Tongue (tissue), 1 donor: ENCODE measurements at regions not wholly inside any gene's neighbourhood (a gene's known extent, or its start where the extent isn't known, plus 50 kb on each side); places are given as distances from the start of the nearest gene placed in this dataset.
"Not testable (repeated sequence)": the region's sequence is repeated elsewhere in the genome, so short reads cannot be mapped to it uniquely, and the experiment has no call there.

Source experiments
- DNase-seq: peaks from one replicate; pipeline ENCODE4 v3.0.0-alpha.2; 2015

DNA sequence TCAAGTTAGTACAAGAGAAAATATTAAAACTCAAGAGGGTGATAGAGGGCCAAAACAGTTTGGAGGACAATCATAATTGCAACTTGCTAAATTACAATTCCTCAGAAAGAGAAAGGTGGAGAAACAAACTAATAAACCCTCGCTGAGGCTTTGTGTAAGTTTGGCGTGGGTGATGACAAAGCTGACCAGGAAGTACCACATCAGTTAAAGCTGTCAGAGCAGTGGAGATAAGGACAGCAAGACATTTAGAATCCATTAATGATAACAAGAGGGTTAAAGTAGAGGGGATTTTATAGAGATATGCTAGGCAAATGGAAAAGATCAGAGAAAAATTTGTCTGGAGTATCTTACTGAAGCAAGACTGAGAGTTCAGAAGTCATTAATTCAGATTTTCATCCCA is 334.4 kb downstream of the TFAP2B start:
- DNase-seq: no peak

DNA sequence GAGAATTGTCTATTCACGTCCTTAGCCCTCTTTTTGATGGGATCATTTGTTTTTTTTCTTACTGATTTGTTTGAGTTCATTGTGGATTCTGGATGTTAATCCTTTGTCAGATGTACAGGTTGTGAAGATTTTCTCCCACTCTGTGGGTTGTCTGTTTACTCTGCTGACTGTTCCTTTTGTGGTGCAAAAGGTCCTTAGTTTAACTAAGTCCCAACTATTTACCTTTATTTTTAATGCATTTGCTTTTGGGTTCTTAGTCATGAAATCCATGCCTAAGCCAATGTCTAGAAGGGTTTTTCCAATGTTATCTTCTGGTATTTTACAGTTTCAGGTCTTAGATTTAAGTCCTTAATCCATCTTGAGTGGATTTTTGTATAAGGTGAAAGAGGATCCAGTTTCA is 336.3 kb downstream of the TFAP2B start:
- not testable (repeated sequence) for DNase-seq

DNA sequence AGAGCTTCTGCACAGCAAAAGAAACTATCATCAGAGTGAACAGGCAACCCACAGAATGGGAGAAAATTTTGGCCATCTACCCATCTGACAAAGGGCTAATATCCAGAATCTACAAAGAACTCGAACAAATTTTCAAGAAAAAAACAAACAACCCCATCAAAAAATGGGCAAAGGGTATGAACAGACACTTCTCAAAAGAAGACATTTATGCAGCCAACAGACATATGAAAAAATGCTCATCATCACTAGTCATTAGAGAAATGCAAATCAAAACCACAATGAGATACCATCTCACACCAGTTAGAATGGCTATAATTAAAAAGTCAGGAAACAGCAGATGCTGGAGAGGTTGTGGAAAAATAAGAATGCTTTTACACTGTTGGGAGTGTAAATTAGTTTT is 340.6 kb downstream of the TFAP2B start:
- DNase-seq: not testable (repeated sequence)

- DNase-seq: no peak
These were observed 343.1 kb downstream of the TFAP2B start for GRCh38 chr6:51161752-51162151.

DNA sequence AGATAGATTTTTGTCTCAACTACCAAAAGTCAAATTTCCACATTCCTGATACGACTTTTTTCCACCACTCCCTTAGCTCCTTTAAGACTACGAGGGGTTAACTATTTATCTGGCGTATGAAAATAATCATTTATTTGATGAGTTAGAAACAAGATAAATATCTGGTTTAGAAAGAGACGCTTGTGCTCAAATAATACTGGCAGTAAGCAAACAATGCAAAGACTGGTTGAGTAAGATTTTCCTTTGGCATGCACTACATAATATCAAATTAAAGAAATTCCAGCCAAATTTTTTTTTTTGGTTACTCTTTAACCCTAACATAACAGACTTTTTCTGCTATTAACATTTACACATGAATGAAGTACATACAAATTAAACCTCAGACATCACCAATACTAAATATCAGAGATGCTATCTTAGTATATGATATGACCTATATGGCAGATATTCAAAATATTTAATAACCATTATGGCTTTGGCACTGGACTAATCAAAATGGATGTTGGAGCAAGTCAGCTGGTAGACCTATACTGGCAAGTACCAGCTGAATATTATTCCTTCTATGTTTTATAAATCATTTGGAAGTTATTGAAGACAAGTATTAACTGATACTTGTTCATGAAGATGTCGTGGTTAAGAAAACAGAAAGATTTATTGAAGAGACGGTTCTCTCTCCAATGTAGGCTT is 345.3 kb downstream of the TFAP2B start:
- no peak for DNase-seq

- no peak for DNase-seq
These were observed 348.2 kb downstream of the TFAP2B start for GRCh38 chr6:51166914-51167313.

GRCh38 chr6:51167468-51167867 is 348.8 kb downstream of the TFAP2B start:
- no peak for DNase-seq

GRCh38 chr6:51182827-51183226 is 364.2 kb downstream of the TFAP2B start:
- DNase-seq: no peak

DNA sequence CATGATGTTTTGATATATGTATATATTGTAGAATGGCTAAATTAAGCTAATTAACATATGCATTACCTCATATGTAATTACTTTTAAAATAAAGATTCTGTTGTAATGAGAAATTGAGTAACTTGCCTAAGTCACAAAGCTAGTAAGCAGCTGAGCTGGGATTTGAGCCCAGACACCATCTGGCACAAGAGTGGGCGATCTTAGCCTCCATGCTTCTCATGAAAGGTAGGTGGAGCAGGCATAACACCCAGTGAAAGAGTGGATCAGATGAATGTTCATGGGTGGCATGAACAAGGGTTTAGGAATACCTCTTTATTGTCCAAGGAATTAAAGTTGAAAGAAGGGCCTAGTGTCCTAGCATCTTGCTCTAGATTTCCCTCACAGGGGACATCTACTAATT is 365.4 kb downstream of the TFAP2B start:
- DNase-seq: no peak

- DNase-seq: not testable (repeated sequence)
These were observed 374.5 kb downstream of the TFAP2B start for GRCh38 chr6:51193163-51193562.

GRCh38 chr6:51199105-51199552 is 380.5 kb downstream of the TFAP2B start:
- no peak for DNase-seq

- DNase-seq: peak; percentile 14
These were observed 381.1 kb downstream of the TFAP2B start for GRCh38 chr6:51199733-51200260.

- DNase-seq: no peak
These were observed 382.0 kb downstream of the TFAP2B start for GRCh38 chr6:51200676-51201075.

DNA sequence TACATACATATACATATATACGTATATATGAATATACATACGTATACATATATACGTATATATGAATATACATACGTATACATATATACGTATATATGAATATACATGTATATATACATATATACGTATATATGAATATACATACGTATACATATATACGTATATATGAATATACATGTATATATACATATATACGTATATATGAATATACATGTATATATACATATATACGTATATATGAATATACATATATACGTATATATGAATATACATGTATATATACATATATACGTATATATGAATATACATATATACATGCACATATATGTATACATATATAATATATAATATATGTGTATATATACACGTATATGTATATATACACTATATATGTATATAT is 384.0 kb downstream of the TFAP2B start:
- DNase-seq: not testable (repeated sequence)

GRCh38 chr6:51203504-51203903 is 384.8 kb downstream of the TFAP2B start:
- no peak for DNase-seq

DNA sequence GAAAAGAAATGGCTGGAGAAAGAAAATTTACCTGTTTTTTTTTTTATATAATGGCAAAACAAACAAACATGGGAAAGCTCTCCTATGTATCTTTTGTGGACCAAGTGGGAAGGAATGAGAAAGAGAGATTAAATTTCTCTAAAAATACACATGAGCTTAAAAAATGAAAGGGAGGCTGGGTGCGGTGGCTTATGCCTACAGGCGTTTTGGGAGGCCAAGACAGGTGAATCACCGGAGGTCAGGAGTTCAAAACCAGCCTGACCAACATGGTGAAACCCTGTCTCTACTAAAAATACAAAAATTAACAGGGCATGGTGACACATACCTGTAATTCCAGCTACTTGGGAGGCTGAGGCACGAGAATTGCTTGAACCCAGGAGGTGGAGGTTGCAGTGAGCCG is 388.0 kb downstream of the TFAP2B start:
- not testable (repeated sequence) for DNase-seq

DNA sequence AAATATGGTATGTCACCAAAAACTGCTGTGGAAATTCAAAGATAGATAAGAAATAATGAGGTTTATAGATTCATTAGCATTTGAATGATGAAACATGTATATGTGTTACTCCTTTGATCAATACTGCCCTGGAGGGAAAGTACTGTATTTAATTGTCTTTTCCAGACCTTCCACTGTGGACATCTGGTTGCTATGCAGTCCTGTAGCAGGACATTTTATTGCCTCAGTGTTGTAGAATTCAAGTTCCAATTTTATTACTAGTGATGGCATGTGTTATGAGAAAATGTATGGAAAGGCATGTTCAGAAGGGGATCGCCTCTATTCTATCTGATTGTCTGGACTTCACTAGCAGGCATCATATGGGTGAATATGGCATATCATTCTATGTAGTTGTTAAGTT is 391.0 kb downstream of the TFAP2B start:
- no peak for DNase-seq

- DNase-seq: no peak
These were observed 395.1 kb downstream of the TFAP2B start for GRCh38 chr6:51213811-51214210.

DNA sequence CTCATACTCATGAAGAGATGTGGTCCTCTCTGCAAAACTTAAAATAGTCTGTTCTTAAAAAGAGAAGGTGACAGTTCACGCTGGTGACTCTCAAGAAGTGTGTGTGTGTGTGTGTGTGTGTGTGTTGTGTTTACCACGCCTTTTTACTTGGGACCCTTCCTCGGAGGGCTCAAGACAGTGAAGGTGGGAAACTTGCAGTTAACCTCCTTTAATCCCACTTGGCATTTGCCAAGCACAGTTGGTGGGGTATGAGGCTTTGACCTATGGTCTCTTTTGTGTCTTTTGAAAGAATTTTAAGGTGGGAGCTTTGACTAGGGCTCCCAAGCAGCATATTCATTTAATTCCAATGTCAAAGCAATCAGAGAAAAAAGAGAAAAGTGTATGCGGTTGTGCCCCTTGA is 395.8 kb downstream of the TFAP2B start:
- no peak for DNase-seq

DNA sequence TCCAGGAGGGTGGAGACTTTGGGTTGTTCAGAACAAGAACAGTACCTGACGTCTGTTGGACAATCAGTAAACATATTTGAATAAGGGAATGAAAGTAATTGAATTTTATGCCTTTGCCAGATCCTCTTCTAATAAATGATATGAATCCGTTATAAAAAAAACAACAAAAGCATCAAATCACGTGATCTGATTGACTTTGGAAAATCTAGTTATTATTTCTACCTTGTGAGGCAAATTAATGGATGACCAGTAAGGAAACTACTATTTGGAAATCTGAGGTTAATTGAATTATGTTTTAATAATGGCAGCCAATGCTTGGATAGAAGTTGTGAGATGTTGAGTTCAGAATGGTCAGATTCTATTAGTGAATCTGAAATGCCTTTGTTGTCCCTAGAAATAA is 399.5 kb downstream of the TFAP2B start:
- DNase-seq: no peak

GRCh38 chr6:51224580-51225240 is 406.0 kb downstream of the TFAP2B start:
- DNase-seq: not testable (repeated sequence)

DNA sequence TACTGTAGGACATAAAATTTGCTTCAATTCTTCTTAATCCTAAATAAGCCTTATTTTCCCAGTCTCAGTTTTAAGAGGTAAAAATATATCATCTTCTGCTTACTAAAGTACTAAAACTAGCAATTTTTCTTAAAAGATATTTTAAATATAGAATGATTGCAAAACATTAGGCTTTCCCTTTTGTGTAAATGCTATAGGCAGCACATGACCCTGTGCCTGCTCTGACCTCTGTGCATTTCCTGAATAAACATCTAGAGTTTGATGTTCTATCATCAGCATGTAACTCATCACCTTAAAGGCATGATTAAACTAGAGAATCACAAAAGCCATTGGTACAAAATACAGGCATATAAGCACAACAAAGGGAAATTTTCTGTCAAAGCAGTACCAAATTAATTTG is 422.7 kb downstream of the TFAP2B start:
- DNase-seq: no peak

- DNase-seq: no peak
These were observed 431.1 kb downstream of the TFAP2B start for GRCh38 chr6:51249798-51250197.

DNA sequence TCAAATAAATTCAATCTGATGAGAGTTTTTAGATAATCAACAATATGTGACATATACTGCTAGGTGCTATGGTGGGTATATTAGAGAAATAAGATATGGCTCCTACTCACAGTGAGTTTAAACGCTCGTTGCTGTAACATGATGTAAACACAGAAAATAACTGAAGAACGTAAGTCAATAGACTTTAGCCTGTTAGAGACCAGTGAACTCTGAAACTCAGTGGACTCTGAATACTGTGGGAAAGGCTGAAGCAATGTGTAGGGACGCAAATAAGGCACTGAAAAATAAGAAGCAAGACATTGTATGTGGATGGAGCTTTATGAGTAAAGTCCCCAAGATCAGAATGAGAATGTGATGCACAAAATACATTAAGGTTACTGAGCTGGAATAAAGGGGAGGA is 431.6 kb downstream of the TFAP2B start:
- DNase-seq: no peak
